HG03280 (cell line): ENCODE measurements at regions not wholly inside any gene's neighbourhood (a gene's known extent, or its start where the extent isn't known, plus 50 kb on each side); places are given as distances from the start of the nearest gene placed in this dataset.

Experiments
- ATAC-seq: cut with Tn5 transposase; IDR thresholded peaks from one replicate; pipeline ENCODE4 v1.9.1; 2021; ENCODE audit warnings: mild to moderate bottlenecking, moderate library complexity; ENCODE audit not compliant: unreplicated experiment

GRCh38 chr2:150732064-150732463, 244.6 kb upstream of the RND3 start:
- no peak for ATAC-seq

- no peak for ATAC-seq
These were observed 242.1 kb upstream of the RND3 start for GRCh38 chr2:150729495-150729955.

GRCh38 chr2:150718280-150718679, 230.8 kb upstream of the RND3 start:
- no peak for ATAC-seq

DNA sequence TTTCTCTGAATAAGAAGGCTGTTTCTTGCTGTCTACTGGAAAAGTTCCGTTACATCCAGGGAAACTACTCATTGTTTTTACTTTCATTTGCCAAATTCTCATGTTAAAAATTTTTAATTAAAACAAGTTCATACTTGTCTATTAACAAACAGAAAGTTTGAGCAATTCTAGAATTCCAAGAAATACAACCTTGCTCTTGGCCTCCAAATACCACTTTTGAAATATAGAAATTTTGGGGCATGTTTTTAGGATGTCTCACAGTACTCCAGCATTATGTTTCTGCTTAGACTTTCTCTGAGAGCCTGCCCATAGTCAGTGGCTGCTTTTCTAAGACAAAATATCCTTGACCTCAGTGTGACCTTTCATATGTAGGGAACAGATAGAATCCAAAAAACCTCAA, 228.7 kb upstream of the RND3 start:
- ATAC-seq = no peak

DNA sequence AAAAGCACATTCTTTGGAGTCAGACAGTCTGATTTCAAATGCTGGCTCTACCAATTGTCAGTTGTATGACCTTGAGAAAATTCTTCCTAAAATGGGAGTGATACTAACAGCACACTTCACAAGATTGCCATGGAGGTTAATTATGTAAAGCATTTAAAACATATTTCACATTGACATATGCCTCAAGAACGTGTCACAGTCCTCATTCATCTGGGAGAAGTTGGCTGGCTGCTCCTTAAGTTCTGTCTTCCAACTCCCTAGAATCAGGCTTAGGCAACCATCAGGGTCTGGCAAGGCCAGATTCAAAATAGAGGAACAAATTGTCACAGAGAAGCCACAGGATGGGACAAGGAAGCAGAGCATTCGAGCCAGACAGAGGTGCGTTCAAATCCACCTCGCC, 228.0 kb upstream of the RND3 start:
- ATAC-seq = no peak

GRCh38 chr2:150710916-150711315, 223.4 kb upstream of the RND3 start:
- no peak for ATAC-seq

- no peak for ATAC-seq
These were observed 222.6 kb upstream of the RND3 start for GRCh38 chr2:150710041-150710440.

DNA sequence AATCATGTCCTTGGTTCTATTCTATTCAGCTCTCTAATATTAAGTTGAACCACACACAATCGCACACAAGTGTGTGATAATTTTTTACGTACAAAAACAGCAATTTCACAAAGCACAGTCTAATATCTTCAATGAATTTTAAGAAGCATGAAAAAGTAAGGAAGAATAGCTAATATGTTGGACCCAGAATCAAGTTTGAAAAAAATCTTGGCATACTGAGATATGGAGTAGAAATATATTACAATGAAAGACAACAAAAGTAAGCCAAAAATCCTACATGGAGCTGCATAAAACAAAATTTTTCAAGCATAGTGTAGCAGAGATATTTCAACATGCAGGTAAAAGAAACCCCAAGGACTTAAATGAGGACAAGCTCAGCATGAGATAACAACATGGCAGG, 219.1 kb upstream of the RND3 start:
- ATAC-seq = no peak

DNA sequence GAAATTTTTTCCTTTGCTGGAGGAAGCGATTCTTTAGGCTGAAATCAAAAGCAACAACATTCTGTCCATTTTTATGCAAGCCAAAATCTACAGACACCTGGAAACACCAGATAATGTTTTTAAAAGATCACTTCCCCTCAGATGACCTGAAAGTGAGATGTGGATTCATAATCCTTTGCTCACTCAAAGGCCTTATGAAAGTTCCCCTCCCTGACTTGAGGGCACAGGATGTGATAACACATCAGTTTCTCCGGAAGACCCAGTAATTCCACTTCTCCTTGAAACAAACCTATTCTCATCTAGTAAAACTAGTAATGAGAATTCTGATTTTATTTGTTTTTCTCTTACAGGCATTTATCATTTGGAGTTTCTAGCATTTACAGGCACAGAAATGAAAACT, 218.3 kb upstream of the RND3 start:
- ATAC-seq = no peak

GRCh38 chr2:150705357-150705756, 217.9 kb upstream of the RND3 start:
- no peak for ATAC-seq

GRCh38 chr2:150702791-150703190, 215.3 kb upstream of the RND3 start:
- no peak for ATAC-seq

DNA sequence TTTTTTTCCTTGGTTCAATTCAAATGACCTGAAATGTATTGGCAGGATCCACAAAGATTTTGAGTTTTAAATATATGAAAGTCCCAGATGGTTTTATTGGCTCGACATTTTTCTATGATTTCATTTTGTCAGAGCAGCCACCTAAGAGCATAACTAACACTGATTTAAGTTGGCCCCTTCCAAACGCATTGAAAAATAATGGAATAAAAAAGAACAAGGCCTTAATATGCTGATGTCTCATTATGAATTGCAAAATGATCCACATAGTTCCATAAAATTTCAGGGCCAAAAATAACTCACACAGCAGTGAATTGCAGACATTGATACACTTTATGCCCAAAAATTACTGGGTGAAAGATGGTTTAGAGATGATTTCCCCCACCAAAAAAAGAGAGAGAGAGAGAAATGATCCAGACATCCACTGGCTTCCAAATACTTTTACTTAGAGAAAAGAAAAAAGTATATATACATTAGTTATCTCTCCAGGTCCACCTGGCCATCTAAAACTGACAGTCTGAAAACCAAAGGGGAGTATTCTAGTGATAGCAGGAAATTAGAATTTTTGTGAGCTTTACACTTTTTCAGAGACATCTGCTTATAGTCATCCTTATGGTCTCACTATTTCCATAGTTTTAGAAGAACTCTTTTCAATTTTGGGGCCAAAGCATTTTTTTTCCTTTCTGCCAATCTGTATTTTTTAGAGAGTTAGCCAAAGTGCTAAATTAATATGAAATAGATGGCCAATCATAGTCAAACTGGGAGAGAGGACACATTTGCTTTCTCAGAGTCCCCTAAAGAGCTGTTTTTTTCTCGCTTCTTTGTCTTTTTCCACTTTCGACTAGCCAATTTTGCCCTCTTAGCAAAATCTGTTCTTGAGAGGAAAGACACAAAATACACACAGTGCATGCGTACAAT, 213.5 kb upstream of the RND3 start:
- ATAC-seq = no peak

DNA sequence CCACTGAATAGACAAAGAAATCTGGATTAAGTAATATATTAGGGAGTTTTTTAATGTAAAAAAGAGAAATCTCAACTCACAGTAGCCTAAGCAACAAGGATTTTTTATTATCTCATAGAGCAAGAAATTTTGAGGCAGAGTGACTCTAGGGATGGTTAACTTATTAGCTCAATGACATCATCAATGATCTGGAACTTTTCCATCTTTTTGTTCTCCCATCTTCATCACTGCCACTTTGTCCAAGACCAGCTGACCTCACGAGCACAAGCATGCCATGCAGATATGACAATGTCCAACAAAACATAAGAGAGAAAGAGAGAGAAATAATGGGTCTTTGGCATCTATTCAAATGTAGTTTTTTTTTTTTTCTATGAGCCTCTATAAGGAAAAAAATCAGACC, 211.8 kb upstream of the RND3 start:
- ATAC-seq = no peak

GRCh38 chr2:150698016-150698661, 210.7 kb upstream of the RND3 start:
- no peak for ATAC-seq

DNA sequence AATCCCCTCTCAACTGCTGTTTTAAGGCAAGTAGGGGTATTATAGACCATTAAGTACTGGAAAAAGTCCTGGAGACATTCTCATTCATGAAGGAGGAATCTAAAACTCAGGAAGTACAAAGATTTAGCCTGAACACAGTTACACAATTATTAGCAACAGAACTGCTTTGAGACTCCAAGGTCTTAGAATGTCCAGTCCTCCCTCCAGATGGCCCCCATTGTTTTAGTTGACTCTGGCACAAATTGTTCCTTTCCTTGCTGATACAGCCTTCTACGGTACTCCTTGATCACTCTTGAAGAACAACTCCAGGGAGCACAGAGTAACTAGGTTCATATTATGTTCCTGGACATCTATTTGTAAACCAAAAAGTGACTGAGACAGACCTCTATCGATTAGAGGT, 210.1 kb upstream of the RND3 start:
- ATAC-seq = no peak

DNA sequence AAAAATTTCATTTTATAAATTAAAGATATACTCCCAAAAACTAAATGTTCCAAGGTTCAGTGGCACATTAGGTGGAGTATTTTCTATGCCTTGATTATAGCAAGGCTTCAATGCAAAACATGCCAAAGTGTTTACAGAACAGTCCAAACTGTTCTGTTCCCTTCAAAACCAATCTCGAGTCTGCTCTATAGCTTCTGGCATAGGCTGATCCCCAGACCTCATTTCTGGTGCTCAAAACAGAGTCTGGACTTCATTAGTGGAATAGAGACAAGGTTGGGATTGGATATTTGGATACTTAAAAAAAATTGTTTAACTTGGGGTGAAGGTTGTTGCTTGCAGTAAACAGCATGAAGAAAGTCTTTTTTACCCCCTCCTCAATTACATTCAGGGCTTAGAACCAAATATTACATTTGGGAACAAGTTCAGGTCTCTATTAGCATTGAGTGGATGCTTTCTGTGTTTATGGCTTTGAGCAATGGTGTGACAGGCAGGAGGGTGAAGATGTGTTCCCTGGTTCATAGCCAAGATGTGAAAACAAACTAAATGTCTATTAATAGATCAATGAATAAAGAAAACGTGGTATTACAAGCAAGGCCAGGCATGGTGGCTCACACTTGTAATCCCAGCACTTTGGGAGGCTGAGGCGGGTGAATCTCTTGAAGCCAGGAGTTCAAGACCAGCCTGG, 208.1 kb upstream of the RND3 start:
- ATAC-seq = no peak

DNA sequence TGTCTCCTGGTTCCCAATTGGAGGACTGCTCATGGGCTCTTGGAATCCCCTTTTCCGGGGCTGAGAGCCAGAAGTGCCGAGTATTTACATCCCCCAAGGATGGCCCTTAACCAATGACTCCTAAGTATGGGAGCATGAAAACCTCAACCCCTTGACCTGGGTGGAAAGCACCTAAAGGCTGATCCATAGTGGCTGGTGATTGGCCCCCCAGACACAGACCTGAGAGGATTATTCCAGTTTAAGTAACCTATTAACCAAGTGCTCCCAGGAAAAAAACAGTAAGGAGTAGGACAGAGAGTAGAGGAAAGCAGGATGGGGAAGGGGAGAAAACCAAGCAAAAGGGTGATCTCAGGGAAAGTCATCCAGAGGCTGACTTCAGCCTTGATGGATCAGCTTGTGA, 206.1 kb upstream of the RND3 start:
- no peak for ATAC-seq

GRCh38 chr2:150690870-150691269, 203.4 kb upstream of the RND3 start:
- ATAC-seq = no peak

DNA sequence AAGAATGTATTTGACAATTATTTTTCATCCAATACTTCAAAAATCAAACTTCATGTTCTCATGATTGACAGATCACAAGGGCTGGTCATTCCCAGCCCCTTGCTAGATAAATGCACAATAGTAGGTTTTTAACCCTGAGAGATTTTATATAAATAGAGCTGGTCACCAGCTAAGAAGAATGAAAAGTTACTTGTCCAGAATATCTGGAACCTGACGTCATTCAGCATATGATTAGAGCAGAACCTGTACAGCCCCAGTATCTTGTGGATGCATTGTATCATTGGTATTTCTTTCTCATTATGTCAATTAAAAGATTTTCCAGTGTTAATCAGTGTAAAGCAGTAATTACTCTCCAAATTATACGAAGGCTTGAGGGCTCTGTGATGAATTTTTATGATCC, 202.8 kb upstream of the RND3 start:
- ATAC-seq = no peak

GRCh38 chr2:150689590-150689989, 202.1 kb upstream of the RND3 start:
- ATAC-seq = no peak

- ATAC-seq = no peak
These were observed 200.5 kb upstream of the RND3 start for GRCh38 chr2:150688016-150688415.

GRCh38 chr2:150686391-150686790, 198.9 kb upstream of the RND3 start:
- ATAC-seq = no peak
